CD4-positive, alpha-beta T cell treated with Interleukin-10 for 1 hour (primary cell): ENCODE measurements at regions not wholly inside any gene's neighbourhood (a gene's known extent, or its start where the extent isn't known, plus 50 kb on each side); places are given as distances from the start of the nearest gene placed in this dataset.
"Not testable (repeated sequence)": the region's sequence is repeated elsewhere in the genome, so short reads cannot be mapped to it uniquely, and the experiment has no call there.

Source experiments
- DNase-seq: peaks from one replicate; pipeline ENCODE4 v3.0.0-alpha.2; 2020

DNA sequence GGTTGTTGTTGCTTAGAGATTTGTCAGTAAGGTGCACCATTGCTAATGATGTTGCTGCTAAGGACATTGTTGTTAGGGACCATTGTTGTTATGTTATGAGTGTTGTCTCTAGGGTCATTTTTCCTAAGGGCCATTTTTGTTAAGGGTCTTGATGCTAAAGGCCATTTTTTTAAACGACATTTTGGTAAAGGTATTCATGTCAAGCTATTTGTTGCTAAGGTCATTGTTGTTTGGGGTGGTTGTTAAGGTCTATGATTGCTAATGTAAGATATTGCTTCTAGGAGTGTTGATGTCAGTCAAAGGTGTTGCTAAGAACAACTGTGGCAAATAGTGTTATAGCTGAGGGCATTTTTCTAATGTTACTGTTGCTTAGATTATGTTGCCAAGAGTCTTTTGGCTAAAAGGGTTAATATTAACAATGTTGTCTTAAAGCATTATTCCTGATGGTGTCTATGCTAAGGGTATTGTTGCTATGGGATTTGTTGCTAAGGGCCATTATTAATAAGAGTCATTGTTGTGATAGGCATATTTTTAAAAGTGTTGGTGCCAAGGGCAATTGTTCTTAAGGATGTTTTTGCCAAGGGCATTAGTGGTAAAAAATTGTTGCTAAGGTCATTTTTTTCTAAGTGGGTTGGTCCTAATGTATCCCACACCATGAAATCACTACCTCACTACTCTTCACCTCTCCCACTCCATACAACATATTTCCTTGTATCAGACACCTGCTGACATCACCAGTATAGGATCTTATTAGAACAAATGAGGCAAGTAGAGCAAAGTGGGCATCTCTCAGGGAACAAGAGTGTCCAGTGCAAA, 56.2 kb downstream of the SPATA31A6 start:
- DNase-seq: not testable (repeated sequence)

DNA sequence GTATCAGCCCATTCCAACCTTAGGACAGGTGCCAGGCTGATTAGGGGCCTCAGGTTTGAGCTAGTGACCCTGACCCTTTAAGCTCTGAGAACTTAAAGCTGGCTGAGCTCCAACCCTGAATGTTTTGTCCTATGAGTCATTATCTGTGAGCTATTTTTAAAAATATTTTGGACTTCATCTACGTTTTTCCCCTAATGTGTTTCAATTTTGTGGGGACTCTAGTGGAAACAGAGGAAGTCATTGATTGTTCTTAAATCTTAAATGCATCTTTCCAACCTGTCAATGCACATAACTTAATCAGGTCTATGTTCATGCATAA, 56.8 kb downstream of the SPATA31A6 start:
- not testable (repeated sequence) for DNase-seq

DNA sequence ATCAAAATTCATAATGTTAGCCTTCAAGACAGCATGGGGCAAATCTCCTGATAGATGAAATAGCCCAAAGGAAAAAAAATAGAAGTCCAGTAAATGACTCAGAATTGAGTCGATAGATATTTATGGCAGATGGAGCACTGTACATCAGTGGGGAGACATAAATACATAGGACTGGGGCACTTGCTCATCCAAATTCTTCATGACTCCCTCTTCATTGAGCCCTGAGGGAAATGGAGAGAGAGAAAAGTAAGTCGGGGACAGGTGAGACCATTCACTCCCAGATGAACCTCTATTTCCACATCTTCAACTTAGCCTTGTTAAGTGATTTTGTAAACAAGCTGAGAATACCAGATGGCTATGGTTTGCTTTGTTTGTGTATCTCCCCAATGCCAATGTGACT, 59.8 kb downstream of the SPATA31A6 start:
- DNase-seq: not testable (repeated sequence)

DNA sequence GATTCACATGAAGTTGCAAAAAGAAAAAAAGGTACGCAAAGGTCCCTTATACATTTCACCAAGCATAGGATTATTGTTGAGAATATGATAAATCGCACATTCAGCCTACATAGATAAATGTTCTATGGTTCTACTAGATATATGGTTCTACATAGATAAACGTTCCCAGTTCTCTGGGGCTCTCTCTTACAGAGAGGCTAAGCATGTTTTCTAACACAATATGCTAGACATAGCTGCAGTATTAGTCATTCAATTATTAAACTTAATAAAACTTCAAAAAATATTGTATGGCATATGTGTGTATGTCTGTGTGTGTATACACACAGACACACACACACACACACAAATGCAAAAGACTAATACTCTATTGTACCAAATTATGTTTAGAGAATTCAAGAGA, 60.4 kb downstream of the SPATA31A6 start:
- not testable (repeated sequence) for DNase-seq

DNA sequence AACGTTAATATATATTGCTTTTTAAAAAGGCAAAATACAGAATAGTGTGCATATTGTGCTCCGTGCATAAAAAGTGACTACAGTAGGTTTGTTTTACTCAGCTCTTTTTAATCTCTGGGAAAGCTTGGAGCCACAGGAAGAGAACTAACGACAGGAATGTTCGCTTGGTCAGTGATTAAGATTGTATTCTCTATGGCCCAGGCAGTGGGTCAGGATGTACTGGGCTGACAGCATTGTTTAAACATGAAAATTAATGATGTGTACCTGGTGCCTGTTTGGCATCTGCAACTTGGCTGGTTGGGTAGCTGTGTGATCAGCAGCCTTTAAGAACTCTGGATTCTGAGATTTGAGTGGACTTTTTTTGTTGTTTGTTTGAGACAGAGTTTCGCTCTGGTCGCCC, 85.3 kb downstream of the SPATA31A6 start:
- not testable (repeated sequence) for DNase-seq

DNA sequence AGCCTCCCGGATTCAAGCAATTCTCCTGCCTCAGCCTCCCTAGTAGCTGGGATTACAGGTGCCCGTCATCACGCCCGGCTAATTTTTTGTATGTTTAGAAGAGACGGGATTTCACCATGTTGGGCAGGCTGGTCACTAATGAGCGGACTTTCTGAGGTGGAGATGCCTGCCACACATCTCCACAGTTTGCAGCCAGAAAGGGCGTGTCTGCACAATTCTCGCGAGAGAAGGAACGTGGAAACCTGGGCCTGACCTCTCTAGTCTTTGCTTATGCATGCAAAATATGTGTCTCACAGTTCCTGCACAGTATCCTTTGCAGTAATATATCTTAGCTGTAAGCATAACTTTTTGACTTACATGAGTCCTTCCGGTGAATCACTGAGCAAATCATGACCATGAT, 85.7 kb downstream of the SPATA31A6 start:
- not testable (repeated sequence) for DNase-seq

DNA sequence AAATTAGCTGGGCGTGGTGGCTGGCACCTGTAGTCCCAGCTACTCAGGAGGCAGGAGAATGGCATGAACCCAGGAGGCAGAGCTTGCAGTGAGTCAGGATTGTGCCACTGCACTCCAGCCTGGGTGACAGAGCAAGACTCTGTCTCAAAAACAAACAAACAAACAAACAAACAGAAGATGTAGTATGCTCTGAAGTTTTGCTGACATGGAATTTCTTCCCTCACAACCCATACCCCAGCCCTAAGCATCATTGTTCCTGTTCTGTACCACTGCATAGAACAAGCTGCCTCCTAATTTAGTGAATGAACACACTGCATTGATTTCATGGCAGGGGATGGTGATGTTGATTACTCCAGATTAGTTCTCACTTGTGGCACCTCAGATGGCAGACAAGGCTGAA, 89.7 kb downstream of the SPATA31A6 start:
- DNase-seq: not testable (repeated sequence)

DNA sequence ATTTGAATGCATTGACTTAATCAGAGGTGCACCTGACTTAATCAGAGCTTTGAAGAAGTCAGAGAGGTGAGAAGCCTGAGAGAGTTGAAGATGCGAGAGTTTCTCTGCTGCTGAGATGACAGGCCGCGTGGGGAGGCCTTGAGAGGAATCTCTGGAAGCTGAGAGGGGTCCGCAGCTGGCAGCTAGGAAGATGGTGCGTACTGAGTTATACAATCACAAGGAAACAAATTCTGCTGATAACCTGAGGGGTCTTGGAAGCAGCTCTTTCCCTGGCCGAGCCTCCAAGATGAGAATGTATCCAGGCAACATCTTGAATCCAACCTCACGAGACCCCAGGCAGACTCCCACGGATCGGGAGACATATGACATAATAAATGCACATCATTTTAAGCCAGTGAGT, 91.7 kb downstream of the SPATA31A6 start:
- no peak for DNase-seq

DNA sequence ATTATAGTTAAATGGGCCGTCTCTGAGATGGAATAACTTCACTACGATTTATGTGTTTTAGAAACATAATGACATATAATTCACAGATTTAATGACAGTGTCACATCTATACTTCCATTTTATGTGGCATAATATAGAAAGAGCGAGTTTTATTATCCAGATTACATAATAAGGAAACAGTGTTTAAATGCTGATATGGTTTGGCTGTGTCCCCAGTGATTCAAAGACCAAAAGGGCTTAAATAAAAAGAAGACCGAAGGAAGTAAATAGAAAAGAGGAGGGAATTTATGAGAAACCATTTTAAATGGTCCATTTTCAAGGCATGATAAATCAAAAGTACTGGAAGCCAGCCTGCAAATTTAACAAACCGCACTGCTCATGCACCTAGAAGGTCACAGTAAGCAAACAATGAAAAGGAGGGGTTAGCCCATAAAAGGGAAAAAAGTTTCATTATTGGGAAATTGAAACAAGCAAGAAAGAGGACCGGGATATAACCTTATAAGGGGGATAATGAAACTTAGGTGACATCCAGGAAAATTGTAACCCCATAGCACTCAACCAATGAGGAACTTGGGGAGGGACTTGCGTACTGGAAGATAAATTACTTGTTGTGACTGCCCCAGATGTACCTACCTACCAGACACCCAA, 99.2 kb downstream of the SPATA31A6 start:
- not testable (repeated sequence) for DNase-seq

DNA sequence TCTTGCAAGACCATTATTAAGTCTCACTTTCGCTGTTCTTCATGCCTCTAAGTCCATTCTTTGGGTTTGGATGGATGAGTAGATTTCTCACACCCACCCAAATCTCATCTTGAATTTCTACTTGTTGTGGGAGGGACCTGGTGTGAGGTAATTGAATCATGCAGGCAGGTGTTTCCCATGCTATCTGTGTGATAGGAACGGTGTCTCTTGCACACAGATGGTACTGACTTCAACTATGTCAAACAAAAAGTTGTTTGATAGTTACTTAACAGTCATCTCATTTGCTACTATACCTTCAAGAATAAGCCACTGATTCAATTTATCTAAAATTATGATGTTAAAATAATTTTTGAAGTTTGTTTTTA, 99.7 kb downstream of the SPATA31A6 start:
- not testable (repeated sequence) for DNase-seq

DNA sequence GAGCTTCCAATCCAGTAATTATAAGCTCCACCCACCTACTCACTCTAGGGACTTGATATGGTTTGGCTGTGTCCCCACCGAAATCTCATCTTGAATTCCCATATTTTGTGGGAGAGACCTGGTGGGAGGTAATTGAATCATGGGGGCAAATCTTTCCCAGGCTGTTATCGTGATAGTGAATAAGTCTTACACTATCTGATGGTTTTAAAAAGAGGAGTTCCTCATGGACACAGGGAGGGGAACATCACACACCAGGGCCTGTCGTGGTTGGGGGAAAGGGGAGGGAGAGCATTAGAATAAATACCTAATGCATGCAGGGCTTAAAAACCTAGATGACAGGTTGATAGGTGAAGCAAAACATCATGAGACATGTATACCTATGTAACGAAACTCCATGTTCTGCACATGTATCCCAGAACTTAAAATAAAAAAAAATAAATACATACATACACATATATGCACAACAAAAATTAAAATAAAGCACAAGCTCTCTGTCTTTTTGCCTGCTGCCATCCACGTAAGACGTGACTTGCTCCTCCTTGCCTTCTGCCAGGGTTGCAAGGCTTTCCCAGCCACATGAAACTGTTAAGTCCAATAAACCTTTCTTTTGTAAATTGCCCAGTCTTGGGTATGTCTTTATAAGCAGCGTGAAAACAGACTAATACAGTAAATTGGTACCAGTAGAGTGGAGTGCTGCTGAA, 102.8 kb downstream of the SPATA31A6 start:
- DNase-seq: not testable (repeated sequence)

DNA sequence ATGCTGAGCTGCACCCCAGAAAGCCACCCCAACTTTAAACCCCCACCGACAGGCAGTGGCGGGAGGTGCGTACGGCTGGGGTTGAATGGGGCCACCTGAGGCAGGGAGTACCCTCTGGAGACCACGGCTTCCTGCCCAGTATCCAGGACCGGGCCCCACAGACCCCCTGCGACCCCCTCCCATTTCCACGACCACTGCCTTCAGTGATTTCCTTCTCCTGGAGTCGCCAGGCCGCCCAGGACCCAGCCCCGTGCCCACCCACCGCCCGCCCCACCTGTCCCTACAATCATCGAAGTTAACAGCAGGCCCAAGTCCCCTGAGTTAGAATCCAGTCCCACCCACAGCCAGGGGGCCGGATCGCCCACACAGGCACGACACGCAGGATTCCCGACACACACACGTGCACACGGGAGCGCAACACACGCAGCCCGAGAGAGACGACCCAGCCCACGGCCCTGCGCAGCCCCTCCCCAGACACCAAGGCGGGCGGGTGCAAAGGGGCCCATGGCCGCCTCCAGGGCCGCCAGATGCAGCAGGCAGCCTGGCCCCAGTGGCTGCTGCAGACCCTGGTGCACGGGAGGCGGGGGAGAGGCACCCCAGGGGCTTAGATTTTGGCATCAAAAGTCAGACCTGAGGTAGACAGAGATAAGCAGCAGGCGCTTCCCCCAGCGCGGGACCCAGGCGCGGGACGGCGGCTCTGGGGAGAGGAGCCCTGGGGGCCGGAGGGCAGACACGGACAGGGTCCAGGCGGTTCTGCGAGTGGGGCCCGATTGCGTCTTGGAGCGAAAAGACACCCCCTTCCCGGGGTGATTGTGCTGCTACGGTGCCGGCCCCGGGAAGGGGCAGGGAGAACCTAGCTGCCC, 104.8 kb downstream of the SPATA31A6 start:
- DNase-seq: not testable (repeated sequence)

DNA sequence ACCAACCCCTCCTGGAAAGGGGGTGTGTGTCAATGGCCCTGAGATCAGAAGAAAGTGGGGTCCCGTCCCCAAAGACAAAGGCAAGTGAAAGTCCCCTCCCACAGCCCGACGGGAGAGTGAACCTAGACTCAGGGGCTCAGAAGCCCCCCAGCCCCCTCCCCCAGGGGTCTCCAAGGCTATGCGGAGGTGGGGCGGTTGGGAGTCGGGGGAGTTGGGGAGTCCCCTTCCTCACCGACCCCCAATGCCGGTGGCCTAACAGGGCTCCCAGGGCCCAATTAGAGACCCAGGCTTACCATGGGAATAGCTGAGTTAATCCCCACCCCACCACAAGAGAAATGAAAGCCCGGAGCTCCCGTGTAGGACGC, 105.4 kb downstream of the SPATA31A6 start:
- DNase-seq: not testable (repeated sequence)

DNA sequence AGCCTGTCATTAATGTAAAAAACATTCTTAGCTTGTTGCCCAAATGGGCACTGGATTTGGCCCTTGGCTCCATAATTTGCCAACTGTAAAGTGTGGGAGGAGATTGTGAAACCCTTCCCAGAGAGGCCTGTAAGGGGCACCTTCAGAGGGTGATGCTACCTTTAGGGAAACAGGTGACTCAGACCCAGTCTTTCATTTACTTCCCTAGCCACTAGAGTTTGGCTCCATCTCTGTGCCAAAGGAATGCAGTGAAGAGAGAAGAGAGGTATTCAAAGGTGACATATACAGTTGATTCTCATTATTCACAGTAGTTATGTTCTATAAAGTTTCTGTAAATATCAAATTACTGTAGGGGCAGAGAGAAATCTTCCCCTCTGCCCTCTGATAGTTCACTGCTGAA, 116.7 kb downstream of the SPATA31A6 start:
- not testable (repeated sequence) for DNase-seq

DNA sequence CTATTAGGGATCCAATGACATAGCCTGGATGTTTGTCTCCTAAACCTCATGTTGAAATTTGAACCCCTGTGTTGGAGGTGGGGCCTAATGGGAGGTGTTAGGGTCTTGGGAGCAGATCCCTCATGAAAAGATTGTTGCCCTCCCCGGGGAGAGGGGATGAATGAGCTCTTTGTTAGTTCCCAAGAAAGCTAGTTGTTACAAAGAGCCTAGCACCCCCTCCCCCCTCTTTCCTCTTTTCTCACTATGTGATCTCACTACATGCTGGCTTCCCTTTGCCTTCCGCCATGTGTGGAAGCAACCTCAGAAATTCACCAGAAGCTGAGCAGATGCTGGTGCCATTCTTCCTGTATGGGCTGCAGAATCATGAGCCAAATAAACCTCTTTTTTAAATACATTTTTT, 123.2 kb downstream of the SPATA31A6 start:
- not testable (repeated sequence) for DNase-seq

DNA sequence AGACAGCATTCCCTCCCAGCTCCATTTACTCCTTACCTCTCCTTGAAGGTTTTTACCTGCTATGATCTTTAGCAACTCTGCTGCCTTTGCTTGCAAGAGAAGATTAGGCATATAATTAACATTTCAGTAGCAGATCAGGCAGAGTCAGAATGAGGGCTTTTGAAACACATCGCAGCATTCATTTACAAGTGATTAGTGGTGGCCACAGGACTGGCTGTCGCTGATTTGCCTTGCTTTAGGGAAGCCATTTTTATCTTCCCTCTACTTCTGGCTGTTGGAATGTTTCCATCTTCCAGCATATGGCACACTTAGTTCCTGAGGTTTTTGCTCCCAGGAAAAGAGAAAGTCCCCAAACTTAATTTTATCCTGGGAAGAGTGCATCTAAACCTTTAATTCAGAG, 124.0 kb downstream of the SPATA31A6 start:
- DNase-seq: not testable (repeated sequence)

DNA sequence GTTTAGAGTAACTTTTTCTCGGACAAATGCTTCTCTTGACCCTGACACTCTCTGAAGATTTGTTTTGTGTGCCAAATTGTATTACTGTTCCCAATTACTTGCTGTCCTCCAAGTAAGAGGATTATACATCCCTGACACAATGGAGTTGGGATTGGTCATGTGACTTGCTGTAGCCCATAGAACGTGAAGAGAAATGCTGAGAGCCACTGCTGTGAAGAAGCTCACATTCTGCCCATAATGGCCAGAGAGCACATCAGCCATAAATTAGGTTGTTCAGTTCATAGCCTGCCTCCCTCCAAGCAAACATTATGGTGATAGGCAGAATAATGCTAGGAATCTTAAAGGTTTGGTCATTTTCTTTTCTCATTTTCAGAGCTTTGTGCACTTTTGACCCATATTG, 127.5 kb downstream of the SPATA31A6 start:
- DNase-seq: not testable (repeated sequence)

DNA sequence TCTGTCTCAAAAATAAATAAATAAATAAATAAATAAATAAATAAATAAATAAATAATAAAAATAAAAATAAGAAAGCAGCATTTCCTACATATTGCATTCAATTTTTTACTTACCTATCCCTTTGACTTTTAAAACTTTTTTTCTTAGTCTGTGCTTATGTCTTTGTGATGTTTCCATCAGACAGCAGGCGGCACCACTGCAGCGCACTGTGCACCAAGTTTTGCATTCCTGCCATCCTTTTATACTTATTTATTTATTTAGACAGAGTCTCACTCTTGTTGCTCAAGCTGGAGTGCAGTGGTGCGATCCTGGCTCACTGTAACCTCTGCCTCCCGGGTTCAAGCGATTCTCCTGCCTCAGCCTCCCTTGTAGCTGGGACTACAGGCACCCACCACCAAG, 132.6 kb downstream of the SPATA31A6 start:
- not testable (repeated sequence) for DNase-seq

DNA sequence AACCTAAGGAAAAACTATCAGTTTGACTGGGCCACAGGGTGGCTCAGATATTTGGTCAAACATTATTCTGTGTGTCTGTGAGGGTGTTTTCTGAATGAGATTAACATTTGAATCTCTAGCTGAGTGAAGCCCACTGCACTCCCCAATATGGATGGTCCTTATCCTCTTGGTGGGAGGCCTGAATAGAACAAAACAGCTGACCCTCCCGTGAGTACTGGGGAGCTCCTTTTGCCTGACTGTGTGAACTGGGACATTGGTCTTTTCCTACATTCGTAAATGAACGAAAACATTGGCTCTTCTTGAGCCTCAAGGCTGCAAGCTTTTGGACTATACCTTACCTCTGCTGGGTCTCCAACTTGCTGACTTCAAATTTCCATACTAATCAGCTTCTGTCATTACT, 134.2 kb downstream of the SPATA31A6 start:
- DNase-seq: not testable (repeated sequence)

DNA sequence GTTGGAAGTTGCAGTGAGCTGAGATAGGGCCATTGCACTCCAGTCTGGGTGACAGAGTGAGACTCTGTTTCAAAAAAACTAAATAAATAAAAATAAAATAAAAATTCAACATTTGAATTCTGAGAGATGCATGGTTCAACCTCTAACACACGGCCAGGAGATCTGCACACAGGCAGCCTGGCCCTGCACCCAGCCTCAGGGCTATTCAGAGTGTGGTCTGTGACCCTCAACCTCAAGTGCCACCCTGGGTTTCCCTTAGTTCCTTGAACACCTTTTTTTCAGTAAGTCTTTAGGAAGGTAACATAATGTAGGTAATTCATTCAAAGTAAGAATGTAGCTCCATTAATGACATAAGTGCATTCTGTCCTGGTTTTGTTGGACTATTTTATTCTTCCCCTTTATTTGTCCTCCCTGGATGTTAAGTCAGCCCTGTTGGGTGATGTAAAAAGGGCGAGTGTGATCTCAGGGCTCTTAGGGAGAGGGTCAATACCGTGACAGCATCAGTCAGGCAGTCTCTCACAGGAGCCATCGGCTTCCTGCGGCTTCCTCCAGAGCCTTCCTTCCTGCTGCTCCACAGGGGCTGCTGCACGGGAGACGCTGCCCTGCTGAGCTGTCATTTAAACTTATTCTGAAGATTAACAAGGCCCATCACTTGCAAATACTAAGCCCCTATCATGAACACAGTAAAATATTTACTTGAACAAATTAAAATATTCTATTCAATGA, 139.8 kb downstream of the SPATA31A6 start:
- DNase-seq: not testable (repeated sequence)

DNA sequence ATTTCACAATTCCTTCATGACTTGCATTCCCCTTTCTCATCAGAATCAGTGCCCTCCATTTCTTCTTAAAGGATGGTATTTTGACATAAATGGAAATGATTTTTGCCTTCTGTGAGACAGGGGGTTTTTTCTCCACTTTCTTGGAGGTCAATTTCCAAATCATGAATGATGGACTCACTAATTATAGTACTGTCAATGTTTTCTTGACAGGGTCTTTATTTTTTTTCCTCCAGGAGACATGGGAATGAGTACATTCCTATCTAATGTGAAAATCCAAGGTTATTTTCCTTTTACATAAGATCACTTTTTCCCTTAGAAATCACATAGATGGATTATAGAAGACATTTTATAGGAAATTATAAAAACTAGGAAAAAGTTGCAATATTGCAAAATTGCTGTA, 141.7 kb downstream of the SPATA31A6 start:
- not testable (repeated sequence) for DNase-seq

DNA sequence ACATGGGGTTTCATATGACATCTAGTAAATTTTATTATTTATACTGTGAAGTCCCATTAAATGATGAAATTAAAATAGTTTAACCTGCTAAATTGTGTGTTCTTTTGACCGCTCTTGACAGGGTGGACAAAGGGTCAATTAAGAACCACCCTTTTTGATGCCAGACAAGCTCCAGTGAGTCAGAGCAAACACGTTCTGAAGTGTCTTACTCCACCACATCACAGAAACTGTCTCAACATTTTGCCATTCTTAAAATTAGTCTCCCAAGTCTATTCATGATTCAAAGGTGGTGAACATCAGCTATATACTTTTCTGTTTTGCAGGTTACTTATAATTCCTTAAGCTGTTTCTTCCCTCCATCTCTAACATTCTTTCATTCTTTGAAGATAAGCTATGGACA, 142.1 kb downstream of the SPATA31A6 start:
- DNase-seq: not testable (repeated sequence)
